SKM-1 treated with dmso at 0.1 percent for 144 hours (cell line): ENCODE measurements at regions not wholly inside any gene's neighbourhood (a gene's known extent, or its start where the extent isn't known, plus 50 kb on each side); places are given as distances from the start of the nearest gene placed in this dataset.

Source experiments
- DNase-seq: peaks from one replicate; lab custom pipeline; 2025; ENCODE audit not compliant: unreplicated experiment; lab: John Stamatoyannopoulos, UW

GRCh38 chr7:18305866-18306265 lies 189.7 kb upstream of the HDAC9 start:
- DNase-seq: no peak

GRCh38 chr7:18306696-18307095 lies 188.9 kb upstream of the HDAC9 start:
- DNase-seq: no peak

- DNase-seq: no peak
Observed at GRCh38 chr7:18308938-18309337, 186.6 kb upstream of the HDAC9 start.

- no peak for DNase-seq
Observed at GRCh38 chr7:18312482-18312881, 183.1 kb upstream of the HDAC9 start.

GRCh38 chr7:18313965-18314364 lies 181.6 kb upstream of the HDAC9 start:
- no peak for DNase-seq

GRCh38 chr7:18315241-18315640 lies 180.3 kb upstream of the HDAC9 start:
- DNase-seq: no peak

GRCh38 chr7:18317941-18318340 lies 177.6 kb upstream of the HDAC9 start:
- DNase-seq: no peak

GRCh38 chr7:18320422-18320821 lies 175.1 kb upstream of the HDAC9 start:
- no peak for DNase-seq

- DNase-seq: peak; percentile 66
Observed at GRCh38 chr7:18320971-18321567, 174.5 kb upstream of the HDAC9 start.

GRCh38 chr7:18330548-18330947 lies 165.0 kb upstream of the HDAC9 start:
- no peak for DNase-seq

GRCh38 chr7:18336626-18337025 lies 158.9 kb upstream of the HDAC9 start:
- no peak for DNase-seq

GRCh38 chr7:18337048-18337809 lies 158.3 kb upstream of the HDAC9 start:
- DNase-seq: peak; percentile 62

GRCh38 chr7:18338910-18339523 lies 156.5 kb upstream of the HDAC9 start:
- DNase-seq: no peak

- DNase-seq: no peak
Observed at GRCh38 chr7:18341756-18342155, 153.8 kb upstream of the HDAC9 start.

GRCh38 chr7:18343047-18343446 lies 152.5 kb upstream of the HDAC9 start:
- no peak for DNase-seq

GRCh38 chr7:18344536-18344935 lies 151.0 kb upstream of the HDAC9 start:
- no peak for DNase-seq

GRCh38 chr7:18345641-18346234 lies 149.8 kb upstream of the HDAC9 start:
- DNase-seq: peak; percentile 60

- DNase-seq: no peak
Observed at GRCh38 chr7:18347170-18347569, 148.4 kb upstream of the HDAC9 start.

- DNase-seq: no peak
Observed at GRCh38 chr7:18350678-18351077, 144.9 kb upstream of the HDAC9 start.

- peak; percentile 44 for DNase-seq
Observed at GRCh38 chr7:18352339-18353255, 143.0 kb upstream of the HDAC9 start.

GRCh38 chr7:18353339-18353738 lies 142.2 kb upstream of the HDAC9 start:
- no peak for DNase-seq
